NCI-H2081 treated with DMSO at 0.1 percent for 48 hours (cell line): ENCODE measurements at regions not wholly inside any gene's neighbourhood (a gene's known extent, or its start where the extent isn't known, plus 50 kb on each side); places are given as distances from the start of the nearest gene placed in this dataset.

Source experiments
- DNase-seq: peaks from one replicate; lab custom pipeline; 2025; lab: John Stamatoyannopoulos, UW

DNA sequence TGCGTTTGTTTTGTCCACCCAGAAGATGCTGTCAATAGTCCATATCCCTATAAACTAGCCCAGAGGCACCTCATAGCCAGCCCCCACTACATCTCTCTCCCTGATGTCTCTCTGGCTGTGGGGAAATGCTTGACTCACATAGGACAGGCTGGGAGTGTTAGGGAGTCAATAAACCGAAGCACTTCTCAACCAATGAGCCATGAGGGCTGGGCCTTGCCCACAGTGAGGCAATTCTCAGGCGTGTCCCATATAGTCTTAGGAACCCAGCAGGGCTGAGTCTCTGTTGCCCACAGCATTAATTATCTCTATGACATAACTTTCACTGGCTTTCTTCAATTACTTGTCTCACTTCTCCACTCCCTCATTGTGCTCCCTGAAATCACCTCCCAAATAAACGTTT is 387.3 kb upstream of the CDH11 start:
- no peak for DNase-seq

DNA sequence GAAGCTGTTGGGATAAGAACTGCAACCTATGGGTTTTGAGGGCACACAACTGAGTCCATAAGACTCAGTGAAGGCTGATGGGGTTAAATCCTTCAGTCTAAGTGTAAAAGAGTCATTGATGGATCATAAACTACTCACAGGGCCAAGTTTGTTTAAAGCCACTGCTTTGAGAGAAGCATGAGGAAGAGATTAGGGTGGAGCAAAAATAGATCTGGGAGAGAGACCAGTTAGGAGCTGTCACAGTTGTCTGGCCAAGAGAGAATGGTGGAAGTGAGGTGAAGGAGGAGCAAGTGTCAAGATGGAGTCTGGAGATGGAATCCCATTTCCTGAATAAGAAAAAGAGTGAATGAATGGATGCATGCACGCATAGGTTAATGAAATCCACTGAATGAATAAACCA is 379.1 kb upstream of the CDH11 start:
- no peak for DNase-seq

DNA sequence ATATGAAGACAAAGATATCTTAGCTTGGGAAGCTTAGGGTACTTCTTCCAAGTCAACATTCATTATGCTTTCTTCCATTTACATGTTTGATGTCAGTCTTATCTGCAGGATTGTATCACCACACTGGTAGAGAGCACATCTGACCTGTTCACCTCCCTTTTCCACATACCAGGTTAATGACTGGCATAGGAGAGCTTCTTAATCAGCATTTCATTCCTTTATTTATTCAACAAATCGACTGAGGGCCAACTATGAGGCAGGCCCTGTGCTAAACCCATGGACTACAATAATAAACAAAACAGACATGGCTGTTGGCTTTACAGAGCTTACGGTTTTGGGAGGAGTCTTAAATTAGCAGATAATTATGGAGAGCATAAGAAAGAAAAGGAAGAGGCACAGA is 378.1 kb upstream of the CDH11 start:
- DNase-seq = no peak

DNA sequence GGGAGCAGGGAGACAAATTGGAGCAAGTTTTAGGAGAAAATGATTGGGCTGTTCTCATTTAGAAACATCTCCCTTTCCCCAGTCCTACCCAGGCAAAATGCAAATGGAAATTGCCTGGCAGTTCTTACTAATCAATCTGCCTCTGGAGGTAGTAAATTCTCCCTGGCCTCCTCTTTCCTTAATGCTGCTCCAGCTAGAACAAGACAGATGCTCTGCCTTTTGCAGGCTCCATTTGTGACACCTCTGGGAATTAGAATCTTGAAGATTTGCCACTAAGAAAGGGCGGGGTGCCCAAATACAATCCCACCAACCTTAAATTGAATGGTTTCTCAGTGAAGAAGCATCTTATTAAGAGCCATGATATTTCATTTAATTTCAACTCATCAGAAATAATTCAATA is 377.7 kb upstream of the CDH11 start:
- DNase-seq = no peak

DNA sequence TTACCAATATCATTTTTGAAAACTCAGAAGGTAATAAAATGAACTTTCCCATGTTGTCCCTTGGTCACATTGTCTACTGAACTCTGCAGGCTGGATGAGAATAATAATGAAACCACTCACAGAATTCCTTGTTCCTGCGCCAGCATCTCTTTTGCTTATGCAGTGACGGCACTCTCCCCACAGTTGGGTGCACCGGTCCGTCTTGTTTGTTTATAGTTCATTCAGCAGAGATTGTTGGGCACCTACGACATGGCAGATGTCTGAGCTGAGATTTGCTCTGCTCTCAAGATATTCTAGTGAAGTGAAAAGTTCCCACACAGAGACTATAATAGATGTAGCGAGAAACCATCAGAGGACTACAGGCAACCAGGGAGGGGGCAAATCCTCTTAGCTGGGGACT is 375.7 kb upstream of the CDH11 start:
- no peak for DNase-seq

DNA sequence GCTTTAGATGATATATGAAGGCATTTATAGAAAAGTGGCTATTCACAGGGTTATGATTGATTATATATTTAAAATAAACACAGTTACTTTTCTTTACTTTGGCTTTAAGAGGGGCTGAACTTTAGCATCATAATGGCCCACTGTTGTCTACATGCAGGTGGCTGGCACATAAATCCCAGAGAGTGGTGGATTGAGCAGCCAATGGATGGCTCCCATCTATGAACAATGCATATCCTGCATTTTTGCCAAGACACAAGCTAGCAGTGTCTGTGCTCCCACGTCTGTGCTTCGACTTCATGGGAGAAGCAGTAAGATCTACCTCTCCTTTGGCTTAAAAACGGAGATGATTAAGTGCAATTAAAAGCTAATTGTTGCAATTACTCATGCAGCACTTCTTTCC is 373.2 kb upstream of the CDH11 start:
- no peak for DNase-seq

DNA sequence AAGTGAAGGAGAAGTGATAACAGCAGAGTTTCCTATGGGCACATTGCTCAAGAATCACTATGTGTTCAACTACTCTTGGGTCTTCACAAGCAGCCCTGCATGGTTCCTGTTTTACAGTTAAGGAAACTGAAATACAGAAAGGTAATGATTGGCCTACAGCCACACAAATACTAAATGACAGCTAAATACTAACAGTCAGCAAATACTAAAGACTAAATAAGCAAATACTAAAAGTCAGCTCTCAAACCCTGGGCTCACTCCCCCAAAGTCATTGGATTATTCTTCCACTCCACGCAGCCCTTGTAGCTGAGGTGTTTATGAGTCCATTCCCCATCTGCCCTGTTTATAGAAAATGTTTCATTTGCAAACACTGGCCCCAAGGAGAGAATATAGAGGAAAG is 372.7 kb upstream of the CDH11 start:
- DNase-seq = no peak

DNA sequence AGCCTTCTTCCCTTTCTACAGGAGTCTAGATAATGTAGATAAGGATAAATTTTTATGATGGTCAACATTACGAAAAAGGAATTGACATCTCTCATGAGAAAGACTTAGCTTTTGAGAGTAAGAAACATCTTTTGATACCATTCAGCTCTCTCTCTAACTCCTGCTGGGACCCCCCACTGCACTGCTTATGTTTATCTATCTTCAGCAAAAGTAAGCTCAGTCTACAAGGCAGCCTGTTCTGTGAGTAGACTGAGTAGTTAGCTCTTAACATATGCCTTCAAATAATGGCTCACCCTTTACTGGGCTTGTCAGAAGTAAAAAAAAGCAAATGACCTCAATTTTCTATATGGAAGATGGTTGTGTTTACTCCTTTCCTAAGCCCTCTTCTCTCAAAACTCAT is 372.2 kb upstream of the CDH11 start:
- DNase-seq = no peak

DNA sequence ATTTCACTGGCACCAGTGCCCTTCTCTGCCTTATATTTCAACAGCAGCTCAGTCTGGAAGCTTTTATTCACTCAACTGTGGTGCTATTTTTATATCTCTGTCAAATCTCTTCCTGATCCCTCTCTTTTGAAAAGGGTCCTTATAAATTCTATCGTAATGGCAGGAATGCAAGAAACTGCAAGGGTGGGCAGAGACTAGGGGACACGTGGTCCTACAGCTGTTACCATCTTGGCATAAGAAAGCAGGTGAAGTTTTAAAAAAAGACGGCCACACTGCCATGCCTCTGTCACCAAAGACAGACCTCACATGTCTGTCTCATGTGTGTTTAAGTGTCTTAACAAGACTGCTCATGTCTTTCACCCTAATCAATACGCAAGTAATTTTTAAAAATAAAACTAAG is 368.4 kb upstream of the CDH11 start:
- DNase-seq = no peak

DNA sequence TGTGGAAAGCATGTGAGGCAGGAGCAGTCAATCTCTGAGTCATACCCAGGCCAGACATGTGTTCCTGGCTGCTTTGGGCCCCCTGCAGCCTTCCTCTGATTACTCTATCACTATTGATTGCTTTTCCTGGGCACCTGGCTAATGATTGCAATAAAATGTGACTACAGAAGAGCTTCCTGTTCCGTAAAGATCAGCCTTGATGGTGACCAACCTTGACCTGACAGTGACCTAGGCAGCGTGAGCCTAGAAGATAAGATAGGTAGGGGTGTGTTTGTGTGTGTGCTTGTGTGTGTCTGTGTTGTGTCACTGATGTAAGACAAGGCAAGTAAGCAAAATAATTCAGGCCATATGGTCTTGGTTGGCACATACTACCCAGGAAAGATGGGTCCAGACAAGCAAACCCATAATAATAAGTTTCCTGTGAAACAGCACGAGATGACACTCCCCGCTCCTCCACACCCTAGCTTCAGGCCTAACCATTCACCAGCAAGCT is 367.7 kb upstream of the CDH11 start:
- DNase-seq = no peak

DNA sequence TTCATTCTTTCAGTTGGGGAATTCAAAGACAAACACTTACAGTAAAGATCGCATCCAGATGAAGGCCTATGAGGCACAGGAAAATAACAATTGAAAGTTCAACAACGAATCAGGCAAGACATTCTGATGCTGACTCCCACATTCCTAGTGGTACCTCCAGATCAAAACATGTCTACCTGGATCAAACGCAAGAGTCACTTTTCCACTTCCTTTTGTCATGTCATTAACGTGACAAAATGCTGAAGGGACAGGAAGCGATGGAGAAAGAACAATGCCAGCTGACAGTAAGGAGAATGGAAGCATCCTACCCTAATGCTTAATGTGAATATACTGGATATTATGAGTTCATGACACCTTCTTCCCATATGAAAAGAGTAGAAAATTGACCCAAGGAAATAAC is 365.4 kb upstream of the CDH11 start:
- no peak for DNase-seq

DNA sequence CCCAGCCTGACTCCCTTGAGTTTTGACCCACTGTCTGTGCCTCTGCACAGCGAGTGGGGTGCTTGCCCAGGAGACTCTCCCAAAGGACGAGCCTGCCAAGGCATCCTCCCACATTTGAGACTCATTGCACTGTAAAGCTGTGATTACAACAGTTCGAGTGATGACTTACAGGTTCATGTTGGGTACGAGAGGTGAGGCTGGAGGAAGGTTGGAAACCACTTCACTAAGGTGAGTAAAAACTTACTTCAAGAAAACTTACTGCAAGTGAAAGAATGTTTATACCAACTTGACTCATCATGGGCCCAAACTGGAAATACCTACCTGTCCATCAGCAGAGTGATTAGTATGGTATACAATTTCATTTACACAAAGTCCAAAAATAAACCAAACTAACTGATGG is 360.1 kb upstream of the CDH11 start:
- no peak for DNase-seq

DNA sequence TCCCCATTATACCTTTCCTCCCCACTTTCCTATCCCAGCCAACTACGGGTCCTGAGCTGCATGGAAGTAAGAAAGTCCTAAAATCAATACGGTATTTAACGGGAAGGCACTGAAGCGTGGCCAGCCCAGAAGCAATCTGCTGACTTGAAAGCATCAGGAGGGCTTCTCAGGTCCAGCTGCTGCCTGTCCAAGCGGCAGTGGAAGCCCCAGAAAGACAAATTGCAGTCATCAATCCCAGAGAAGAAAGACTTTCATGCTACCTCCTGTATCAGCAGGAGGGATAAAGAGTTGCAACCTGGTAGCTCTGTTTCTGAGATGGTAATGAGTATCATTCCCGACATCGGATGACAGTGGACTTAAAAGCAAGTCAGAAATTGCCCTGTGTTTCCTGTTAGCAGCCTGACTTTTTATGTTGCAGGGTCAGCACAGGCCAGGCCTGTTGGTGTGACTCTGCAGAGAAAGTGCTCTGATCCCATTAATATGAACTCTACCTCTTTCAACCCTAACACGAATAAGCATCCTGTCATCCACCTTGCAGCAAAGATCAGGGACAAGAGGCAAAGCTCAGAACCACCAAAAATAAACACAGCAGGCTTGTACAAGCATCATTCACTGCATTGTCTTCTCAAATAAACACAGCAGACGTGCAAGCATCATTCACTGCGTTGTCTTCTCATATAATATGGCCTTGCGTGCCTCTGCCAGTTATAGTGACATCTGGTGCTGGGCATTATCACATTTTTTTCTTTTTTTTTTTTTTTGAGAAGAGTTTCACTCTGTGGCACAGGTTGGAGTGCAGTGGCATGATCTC is 358.6 kb upstream of the CDH11 start:
- DNase-seq = no peak

DNA sequence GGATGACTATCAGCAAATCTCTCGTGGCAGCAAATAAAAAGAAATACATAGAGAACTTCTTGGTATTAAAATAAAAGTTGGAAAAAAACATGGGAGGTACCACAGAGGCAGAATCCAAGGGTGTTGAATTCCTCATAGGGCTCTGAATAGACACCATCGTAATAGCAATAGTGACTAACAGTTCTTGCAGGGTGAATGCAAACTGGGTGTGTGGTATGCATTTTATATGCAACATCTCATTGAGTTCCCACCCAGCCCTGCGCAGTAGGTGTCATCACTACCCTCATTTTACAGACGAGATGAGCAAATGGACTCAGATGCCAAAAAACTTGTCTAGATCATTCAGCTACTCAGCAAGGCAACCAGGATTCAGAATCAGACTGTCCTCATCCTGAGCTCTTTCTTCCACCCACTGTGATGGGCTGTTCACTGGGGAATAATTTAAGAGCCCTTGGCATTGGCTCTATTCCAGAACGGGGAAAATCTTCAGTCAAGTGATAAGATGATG is 354.6 kb upstream of the CDH11 start:
- no peak for DNase-seq

DNA sequence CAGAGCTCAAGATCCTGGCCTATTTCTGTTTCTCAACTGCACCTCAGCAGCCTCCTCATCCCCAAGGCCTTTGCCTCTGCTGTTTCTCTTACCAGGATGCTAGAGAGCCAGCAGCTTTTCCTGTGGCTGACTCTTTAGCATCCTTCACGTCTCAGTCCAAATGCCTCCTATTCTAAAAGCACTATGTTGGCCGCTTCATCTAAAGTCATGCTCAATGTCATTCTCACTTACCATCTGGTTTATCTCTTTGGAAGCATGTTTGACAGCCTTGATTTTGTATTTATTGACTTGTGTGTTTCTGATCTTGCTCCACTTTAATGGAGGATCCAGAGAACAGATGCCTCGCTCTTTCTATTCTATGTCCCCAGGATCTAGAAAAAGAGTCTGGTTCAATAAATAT is 351.8 kb upstream of the CDH11 start:
- no peak for DNase-seq

DNA sequence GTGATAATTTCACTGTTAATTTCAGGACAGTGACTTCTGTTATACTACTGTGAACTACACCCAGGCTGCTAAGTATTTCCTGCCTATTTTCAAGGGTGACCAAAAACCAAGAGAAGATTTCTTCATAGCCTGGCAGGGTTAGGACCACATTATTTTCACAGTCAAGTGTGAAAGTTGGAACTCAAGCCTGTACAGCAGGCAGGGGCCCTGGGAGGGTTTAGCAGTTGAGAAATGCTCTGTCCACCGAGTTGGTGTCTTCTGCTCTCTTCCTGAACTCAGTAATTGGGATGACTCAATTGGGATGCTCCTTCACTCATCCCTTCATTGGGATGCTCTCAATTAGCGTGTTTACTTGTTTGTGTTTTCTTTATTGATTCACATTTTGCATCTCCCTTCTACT is 347.3 kb upstream of the CDH11 start:
- no peak for DNase-seq

DNA sequence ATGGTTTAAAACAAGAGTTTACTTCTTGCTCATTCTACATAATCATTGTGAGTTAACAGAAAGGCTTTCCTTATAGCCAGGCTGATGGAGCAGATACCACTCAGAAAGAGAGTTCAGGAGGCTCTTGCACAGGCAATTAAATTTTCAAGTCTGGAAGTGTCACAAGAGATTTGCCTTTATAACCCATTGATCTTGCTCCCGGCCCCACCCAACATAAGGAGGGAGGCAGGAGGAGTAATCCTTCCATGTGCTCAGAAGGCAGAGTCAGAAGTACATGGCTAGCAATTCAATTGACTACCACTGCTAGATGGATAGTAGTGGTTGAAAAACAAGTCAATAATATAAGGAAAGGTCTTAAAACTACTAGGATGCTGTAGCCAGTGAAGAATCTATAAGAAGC is 346.3 kb upstream of the CDH11 start:
- DNase-seq = no peak

DNA sequence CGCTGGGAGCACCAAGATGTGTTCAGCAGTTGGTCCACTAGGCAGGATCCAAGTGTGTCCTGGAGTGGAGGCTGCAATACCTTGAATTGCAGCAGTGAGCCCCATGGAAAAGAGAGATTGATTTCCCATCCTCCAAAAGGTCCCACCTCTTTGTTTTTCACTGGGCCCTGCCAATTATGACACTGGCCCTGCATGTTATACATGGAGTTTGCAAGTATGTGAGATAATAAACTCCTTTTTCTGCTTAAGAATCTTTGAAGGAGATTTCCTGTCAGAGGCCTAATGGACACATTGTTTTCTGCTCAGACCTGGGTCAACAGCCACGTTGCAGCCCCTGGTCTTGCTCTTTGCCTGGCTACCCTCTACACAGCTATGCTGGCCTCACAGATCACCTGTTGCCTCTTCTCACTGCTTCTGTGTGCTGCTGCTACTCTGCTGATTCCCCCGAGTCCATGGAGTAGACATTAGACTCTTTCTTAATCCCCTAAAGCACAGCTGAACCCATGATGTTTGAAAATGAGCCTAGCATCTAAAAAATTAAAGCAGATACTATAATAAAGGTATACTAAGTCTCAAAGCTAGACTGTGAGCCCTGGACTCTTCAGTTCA is 341.9 kb upstream of the CDH11 start:
- no peak for DNase-seq

DNA sequence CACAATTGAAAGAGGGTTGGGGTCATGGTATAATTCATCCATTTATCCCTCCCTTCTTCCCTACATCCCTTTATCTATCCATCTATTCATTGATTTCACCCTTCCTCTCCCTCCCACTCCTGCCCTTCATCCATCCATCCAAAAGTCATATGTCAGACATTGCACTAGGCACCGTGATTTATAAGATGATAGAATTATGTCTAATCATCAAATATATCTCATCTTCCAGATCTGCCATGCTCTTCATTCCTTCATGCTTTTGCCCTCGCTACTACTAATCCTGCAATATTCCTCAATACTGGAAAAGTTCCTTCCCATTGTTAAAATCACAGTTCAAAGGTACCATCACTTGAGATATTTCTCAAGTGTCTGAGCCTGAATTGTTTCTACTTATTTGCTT is 335.2 kb upstream of the CDH11 start:
- no peak for DNase-seq

DNA sequence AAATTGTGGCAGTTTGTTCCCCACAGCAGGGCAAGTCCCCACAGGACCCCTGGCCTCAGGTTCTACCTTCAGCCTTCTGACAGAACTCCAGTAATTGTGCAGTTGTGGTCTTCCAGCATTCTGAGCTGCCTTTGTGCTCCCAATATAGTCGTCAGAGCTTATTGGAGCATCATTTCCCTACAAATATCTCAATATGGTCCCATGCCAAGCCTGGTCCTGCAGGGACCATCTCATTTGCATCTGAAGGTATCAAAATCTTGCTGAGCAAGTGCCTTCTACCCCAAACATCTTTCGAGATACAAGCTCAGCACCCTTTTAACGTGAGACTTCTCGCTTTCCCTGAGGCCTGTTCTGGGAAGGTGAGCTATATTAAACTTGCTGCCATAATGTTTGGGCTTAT is 333.9 kb upstream of the CDH11 start:
- DNase-seq = no peak

DNA sequence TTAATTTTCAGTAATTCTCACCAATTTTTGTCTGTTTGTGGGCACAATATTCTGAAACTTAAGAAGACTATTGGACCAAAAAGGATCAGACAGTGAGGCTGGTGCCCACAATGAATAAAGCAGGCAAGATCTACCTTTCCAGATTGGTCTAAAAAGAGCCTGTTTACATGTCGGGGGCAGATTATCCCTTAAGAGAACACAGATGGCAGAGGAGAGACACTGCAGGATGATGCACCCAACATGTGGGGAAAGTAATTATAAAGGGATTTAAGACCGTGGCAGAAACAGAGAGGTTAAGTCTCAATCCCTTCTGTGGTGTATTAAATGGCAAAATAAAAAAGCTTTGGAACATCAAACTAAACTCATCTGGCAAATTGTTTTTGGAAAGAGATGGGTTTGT is 331.8 kb upstream of the CDH11 start:
- no peak for DNase-seq

DNA sequence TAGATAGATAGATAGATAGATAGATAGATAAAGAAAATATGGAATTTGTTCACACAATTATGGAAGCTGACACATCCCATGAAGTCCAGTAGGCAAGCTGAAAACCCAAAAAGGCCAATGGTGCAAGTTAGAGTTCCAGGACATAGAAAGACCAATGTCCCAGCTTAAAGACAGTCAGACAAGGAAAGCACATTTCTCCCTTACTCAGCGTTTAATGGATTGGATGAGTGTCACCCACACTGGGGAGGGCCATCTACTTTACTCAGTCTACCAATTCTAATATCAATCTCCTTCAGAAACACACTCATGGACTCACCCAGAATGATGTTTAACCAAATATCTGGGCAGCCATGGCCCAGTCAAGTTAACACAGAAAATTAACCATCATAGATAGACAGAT is 327.7 kb upstream of the CDH11 start:
- no peak for DNase-seq

DNA sequence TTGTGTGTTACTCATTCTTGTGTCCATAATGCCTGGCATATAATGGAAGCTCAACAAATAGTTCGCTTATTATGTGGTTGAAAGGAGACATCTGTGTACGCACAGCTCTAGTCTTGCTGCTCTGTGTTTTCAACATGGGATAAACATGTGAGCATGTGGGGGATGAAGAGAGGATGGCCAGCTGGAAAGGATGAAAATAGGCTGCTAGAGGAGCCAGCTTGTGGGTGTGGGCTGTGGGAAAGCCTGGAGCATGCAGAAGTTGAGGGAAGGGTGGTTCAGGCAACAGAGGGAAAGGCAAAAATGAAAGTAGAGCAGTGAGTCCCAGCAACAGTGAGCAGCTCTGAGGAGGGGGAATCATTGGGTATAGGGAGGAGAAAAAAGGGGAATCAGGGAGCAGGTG is 324.6 kb upstream of the CDH11 start:
- no peak for DNase-seq
